Lower leg skin (tissue), 3 donors: ENCODE measurements at regions not wholly inside any gene's neighbourhood (a gene's known extent, or its start where the extent isn't known, plus 50 kb on each side); places are given as distances from the start of the nearest gene placed in this dataset.

ENCODE experiments used
- POLR2A ChIP-seq, 2 donors: fragments of 450-650 bp; IDR thresholded peaks; one replicate each; pipeline ENCODE4 v1.6.1; 2016 to 2017; ENCODE audit warnings: antibody characterized with exemption in 2 of 2, mild to moderate bottlenecking in 1 of 2, moderate library complexity in 1 of 2
- TF ChIP-seq, protein P1 (sequence below), 3 donors: fragments of 450-650 bp; IDR thresholded peaks; one replicate each; pipeline ENCODE4 v1.5.1; 2016; ENCODE audit warnings: antibody characterized with exemption in 3 of 3, mild to moderate bottlenecking in 3 of 3, moderate library complexity in 2 of 3

DNA sequence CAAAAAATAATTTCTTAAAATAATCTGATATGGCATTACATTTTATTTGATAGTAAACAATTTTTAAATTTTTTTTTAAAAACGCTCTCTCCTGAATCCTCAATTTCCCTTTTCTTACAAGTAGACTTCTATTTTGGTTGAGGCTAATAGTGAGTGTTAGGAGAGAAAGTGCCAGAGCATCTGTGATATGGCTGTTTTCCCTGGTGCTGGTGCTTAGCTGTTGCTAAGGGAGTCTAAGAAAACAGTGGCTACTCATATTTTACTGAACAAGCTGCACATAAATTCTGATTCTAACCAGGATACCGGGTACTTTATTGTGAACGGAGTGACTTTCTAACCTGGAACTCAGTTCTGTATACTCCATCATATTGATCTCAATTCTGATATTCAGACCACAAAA is 311.1 kb upstream of the KIAA1217 start:
- TF ChIP-seq, protein P1, sequence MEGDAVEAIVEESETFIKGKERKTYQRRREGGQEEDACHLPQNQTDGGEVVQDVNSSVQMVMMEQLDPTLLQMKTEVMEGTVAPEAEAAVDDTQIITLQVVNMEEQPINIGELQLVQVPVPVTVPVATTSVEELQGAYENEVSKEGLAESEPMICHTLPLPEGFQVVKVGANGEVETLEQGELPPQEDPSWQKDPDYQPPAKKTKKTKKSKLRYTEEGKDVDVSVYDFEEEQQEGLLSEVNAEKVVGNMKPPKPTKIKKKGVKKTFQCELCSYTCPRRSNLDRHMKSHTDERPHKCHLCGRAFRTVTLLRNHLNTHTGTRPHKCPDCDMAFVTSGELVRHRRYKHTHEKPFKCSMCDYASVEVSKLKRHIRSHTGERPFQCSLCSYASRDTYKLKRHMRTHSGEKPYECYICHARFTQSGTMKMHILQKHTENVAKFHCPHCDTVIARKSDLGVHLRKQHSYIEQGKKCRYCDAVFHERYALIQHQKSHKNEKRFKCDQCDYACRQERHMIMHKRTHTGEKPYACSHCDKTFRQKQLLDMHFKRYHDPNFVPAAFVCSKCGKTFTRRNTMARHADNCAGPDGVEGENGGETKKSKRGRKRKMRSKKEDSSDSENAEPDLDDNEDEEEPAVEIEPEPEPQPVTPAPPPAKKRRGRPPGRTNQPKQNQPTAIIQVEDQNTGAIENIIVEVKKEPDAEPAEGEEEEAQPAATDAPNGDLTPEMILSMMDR (IDR thresholded peaks at IDR 0.05), result no peak
- no peak for TF ChIP-seq POLR2A (IDR thresholded peaks at IDR 0.05)
